ENCODE measurements at regions not wholly inside any gene's neighbourhood (a gene's known extent, or its start where the extent isn't known, plus 50 kb on each side); places are given as distances from the start of the nearest gene placed in this dataset.
A peak's percentile ranks its signal among the peaks of the same experiment; 100 is the strongest.

DNA sequence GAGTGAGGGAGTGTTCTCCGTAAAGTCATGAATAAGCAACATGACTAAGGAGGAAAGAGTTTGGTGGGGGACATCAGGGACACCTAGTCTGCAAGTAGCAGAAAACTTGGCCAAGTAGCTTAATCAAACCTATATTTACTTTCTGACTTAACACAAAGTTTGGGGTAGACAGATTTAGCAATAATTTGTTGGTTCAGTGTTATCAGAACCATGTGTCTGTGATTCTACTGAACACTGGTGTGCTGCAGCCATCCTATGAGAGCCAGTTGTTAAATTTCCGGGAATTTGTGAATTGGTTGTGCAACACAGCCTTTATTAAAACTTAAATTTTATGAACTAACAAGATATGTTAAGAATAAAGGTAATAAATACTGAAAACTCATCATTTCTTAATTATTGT, 469.3 kb downstream of the C4orf33 start:
- DNase-seq: no peak

DNA sequence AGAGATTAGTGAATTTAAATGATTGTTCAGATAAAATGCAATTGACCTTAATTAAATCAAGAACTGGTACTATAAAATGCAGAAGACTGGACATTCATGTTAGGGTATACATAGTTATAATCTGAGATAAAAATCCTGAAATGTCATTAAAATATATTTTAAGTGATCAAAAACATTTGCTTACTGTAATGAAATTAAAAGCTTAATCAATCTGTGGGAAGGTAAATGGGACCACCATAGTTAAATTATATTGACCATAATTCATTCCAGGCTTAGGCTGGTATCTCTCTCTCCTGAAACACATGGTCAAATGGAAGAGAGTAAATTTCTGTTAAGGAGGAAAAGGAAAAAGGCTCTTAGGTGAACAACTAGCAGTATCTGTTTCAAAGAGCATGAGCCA, 474.4 kb downstream of the C4orf33 start:
- DNase-seq: no peak

- DNase-seq: no peak
These were observed 482.4 kb downstream of the C4orf33 start for GRCh38 chr4:129578336-129578735.

DNA sequence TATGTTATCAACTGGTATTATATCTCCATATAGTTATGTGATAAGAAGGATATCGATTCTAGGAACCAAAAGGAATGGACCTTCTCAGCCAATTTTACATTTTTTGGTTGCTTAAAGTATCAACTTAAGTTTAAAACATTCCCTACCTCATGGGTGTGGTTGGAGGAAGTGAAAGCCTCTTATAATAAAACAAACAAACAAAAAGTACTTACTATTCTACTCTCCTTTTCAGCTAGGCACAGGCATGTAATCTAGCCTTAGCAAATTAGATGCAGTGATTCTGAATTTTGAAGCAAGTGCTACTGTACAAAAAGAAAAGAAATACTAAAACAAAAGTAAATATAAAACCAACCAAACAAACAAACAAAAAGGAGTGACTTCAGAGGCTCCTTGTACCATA, 485.4 kb downstream of the C4orf33 start:
- no peak for DNase-seq

DNA sequence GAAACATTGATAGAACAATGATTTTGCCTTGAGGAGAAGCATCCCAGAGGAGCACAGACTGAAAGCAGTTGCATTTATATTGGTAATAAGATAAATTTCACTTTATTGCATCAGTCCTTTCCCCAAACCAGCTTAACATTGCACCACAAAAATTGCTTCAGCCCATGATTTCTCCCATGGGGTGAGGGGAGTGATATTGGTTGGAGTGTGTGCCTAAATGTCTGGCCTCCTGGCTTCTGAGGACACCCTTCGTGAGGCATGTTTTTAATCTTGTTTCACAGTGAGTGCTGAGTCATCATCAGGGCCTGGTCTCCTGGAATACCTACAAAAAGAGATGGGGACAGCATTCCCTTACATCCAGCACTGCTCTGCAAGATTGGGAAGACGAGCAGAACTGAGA, 487.9 kb downstream of the C4orf33 start:
- DNase-seq: no peak

- DNase-seq: no peak
These were observed 502.6 kb downstream of the C4orf33 start for GRCh38 chr4:129598582-129598981.

DNA sequence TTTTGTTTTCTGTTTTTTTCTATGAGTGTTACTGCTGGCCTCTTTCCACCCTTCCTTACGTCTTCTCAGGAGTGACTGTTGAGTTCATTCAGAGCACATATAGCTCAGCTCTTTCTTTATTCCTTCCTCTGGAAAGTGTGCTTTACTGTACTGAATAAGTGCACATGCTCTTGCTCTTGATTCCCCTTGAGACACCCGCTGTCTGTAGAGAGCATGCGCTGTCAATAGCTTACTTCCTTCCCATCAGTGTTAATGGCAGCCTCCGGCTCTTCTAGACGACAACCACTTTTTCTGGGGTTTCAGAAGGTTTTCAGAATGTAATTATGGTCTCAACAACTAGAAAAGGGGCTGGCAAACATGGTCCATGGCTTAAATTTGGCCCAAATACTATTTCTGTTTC, 504.9 kb downstream of the C4orf33 start:
- DNase-seq: no peak

DNA sequence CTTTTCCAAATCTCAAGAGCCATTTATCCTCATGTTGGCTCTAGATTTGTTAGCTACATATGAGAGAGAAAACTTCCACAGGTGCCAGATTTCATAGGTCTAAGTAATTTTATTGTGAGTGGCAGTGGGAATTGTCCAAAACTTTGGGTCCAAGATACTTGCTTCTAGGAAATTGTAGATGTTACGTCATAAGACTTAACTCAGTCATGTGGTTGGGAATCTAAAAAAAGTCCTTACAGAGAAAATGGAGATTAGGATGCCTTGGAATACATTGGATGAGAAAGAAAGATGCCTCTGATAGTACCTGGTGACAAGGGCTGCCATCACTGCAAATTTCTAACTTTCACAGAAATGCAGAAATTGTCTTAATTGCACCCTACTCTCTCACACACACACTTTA, 506.5 kb downstream of the C4orf33 start:
- no peak for DNase-seq

DNA sequence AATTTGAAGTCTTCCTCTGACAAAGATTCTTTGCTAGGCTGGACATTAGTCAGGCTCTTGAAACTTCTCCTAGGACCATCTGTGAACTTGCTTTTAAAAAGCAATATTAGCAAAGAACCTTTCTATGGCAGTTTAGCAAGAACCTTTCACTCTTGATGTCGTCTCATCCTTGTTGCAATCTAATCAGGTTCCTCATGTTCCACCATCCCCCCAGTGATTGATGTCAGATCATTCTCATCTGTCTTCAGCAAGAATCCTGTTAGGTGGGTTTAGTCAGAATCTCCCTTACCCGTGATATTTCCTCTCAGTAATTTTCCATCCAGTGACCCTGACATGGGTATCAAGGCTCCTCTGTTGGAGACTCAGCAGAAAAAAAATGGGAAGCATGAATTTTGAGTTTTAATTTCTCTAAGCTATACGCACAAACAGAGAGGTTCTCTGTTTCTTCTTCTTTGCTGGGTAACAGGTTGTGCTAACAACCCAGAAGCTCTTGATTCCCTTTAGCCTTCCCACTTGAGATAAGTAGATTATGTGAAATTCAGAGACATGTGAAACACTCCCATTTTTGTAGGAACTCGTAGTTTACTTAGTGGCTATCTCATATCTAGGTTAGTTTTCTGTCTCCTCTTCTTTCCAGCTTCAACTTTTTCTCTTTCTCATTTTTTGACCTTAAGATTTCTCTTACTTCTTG, 507.4 kb downstream of the C4orf33 start:
- no peak for DNase-seq

GRCh38 chr4:129604632-129605255, 508.8 kb downstream of the C4orf33 start:
- DNase-seq: no peak

DNA sequence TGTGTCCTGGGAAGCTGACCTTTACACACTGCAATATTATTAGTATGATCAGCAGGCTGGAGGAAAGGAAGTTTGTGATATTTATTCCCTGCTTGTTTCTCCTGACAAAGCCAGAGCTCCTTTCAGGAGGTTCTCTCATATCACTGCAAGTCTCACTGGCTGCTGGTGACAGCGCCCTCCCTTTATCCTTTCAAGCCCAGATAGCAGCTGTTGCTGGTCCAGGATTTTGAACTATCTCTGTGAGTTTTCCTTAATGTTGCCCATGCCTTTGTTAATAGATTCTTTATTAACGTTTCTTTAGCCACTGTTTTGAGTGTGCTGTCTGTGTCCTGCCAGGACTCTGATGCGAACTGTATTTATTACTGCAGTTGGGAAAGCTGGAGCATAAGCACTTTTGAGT, 518.7 kb downstream of the C4orf33 start:
- no peak for DNase-seq

DNA sequence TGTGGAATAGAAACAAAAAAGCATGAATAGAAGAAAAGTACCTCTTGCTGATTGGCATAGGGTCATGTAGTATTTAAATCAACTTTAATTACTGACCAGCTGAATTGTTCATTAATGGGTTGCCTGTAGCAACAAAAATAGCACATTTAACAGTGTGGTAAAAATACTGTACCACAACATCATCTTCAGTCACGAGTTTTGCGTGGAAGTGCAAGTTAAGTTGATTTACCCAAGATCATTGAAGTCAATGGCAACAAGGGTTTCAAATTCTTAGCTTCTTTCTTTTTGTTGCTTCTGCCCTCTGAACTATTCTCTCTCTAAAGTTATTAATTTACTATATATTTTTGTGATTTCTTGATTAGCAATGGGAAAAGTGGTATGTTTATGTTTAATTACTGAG, 526.6 kb downstream of the C4orf33 start:
- no peak for DNase-seq

DNA sequence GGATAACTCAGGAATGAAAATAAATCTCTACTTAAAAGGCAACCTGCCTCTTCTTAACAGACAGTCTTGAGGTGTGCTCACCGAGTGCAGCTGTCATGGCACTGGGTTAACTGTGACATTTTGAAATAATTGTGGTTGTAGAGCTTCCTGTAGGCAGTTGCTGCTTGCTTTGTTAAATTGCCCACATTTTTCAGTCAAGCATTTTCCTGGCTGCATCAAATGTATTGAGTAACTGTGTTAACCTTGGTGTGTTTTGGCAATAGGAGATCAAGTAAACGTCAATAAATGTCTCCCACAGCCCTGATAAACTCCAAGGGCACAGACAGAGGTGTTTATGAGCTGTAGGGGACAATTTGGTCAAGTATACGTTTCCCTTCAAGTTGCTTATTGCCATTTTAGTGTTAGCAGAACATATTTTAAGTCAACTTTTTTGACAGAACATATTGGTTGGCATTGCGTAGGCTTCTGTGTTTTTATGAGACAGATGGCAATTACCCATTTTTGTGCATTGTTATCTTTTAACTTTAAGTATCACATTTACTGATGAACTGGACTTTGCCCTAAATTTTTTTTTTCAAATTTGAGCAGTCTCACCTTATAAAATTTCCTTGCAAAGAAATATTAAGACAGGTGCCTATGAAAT, 527.4 kb downstream of the C4orf33 start:
- no peak for DNase-seq

- DNase-seq: peak; percentile 17
These were observed 545.2 kb downstream of the C4orf33 start for GRCh38 chr4:129641179-129641578.

DNA sequence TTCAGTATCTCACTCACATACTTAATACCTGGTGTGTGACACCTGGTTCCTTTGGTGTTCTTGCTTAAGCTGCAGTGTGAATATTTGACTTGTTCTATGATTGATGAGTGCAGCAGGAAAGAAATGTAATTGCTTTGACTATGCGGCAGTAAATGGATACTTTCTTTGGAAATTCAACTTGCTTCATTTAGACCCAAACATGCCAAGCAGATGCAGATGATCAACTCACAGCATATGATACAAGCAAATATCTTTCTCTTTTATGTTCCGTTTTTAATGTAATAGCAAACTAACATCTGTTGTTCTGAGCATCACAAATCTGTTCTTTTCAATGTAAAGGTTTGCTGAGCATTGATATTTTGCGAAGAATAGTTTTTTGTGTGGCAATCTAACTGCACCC, 549.5 kb downstream of the C4orf33 start:
- no peak for DNase-seq

- DNase-seq: no peak
These were observed 572.1 kb downstream of the C4orf33 start for GRCh38 chr4:129668092-129668491.

GRCh38 chr4:129672941-129673340, 577.0 kb downstream of the C4orf33 start:
- DNase-seq: no peak

DNA sequence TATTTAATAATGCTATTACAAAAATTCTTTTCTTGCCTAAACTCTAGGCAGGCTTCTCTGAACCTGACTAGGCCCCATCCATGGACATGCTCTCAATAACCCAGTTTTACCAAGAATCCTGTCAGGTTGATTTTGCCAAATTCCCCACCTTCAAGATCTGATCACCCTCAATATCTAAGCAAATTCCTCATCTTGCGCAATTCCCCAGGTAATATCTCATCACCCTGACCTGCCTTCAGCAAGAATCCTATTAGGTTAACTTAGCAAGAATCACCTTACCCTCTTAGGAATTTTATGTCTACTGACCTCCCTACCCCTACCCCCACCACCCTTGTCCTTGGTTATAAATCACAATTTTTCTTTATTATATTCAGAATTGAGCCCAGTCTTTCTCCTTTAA, 579.1 kb downstream of the C4orf33 start:
- DNase-seq: no peak

- no peak for DNase-seq
These were observed 581.0 kb downstream of the C4orf33 start for GRCh38 chr4:129676934-129677333.

DNA sequence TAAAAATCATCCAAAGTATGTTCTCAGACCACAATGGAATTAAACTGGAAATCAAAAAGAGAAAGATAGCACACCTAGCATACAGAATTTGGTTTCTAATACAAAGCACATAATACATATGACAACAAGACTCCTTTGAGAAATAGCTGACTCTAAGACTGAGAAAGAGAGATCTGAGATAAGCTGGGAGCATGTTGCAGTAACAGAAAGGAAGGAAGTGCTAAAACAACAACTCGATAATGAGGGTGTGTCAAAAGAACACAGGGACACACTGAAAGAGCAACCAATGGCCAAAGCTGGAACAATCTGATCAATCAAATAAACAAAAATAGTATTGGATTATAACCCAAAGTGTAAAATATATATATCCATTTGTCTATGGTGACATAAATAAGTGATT, 586.6 kb downstream of the C4orf33 start:
- DNase-seq: no peak

GRCh38 chr4:129707949-129708348, 612.0 kb downstream of the C4orf33 start:
- no peak for DNase-seq

DNA sequence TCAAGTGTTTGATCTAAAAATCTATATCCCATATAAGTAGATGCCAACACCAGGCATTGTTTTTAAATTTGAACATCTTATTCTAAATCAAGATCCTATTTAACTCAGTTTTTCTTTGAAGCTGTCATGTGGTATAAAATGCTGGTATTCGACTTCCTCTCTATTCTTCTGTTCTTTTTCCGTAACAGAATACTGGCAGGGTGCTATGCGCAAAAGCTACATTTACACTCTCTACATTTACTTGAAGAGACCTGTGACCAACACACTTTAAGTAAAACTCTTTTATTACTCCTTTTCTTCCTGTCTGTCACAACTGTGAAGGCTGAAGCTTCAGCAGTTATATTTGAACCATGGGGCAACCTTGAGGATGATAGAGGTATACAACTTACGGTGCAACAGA, 612.8 kb downstream of the C4orf33 start:
- DNase-seq: no peak

- DNase-seq: no peak
These were observed 642.2 kb downstream of the C4orf33 start for GRCh38 chr4:129738175-129738574.

GRCh38 chr4:129747756-129748155, 651.8 kb downstream of the C4orf33 start:
- DNase-seq: no peak

DNA sequence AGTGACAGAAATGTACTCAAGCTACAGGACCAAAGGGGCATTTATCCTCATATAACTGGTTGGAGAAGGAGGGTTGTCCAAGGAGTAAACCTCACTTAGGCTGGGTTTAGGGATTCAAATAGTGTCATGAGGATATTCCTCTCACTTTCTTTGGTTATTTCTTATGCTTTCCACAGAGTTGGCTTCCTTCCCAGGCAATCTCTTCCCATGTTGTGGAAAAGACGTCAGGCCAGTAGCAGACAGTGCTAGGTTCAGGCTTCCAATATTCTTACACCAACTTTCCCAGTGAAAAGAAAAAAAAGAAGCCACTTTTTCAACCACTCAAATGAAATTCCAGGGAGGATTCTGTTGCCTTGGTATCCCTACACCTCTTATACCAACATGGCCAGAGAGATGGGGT, 653.0 kb downstream of the C4orf33 start:
- DNase-seq: no peak

Measured in COR-L47 (cell line).